Cerebellar cortex (tissue), 1 donor: ENCODE measurements at regions not wholly inside any gene's neighbourhood (a gene's known extent, or its start where the extent isn't known, plus 50 kb on each side); places are given as distances from the start of the nearest gene placed in this dataset.
"Not testable (repeated sequence)": the region's sequence is repeated elsewhere in the genome, so short reads cannot be mapped to it uniquely, and the experiment has no call there.

ENCODE experiments used
- DNase-seq: peaks from one replicate; pipeline ENCODE4 v3.0.0-alpha.2; 2015; ENCODE audit warnings: low spot score

DNA sequence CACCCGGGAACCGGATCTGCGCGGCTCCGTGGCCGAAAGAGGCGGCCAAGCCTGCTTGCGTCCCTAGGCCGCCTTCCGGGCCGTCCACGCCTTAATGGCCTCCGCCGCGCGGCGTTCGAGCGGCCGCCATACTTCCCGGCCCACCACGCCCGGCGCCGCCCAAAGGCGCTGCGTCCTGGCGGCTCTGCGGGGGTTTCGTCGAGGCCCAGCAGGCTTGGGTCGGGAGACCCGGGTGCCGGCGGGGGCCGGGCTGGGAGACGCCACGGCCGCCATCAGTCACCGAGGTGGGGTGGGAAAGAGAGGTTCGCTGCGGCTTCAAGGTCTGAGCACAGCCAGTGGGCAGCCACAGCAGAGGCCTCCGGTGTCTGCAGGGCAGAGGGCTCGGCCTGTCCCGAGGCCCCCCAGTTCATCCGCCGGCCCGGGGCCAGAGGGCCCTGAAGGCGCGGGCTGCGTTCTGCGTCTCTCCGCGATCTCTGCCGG lies 545.8 kb upstream of the CDH10 start:
- no peak for DNase-seq

DNA sequence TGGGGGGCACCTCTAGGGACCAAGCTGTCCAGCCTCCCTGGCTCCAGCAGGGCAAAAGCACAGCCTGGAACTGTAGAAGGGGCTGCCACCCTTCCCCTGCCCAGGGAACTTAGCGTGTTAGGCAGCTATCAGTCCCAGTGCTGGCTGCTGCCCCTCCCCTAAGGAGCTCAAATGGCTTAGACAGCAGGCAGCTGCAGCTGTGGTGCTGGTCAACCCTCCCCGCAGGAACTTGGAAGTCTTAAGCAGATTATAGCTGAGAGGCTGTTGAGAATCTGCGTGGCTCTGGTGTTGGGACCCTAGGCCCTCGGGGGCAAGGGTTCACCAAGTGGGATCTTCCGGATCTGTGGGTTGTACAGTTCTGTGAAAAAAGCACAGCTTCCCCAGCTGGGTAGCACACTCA lies 536.5 kb upstream of the CDH10 start:
- DNase-seq = no peak

DNA sequence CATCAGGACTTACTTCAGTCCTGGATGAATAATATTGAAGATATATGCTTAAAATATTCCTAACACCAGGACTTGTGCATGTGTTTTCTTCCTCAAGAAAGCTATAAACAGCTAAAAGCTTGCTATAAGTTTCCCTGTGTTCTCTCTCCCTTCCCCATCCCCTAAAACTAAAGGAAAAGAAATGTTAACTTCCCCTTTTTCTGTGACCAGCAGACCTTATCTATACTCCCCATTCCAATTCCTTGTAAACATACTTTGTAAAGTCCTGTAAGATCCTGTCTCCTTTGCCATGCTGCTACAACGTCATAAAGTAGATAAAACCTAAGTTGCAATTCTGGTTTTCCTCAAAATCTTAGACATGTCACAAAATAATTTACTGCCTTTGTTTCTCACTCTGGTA lies 517.8 kb upstream of the CDH10 start:
- DNase-seq = not testable (repeated sequence)

DNA sequence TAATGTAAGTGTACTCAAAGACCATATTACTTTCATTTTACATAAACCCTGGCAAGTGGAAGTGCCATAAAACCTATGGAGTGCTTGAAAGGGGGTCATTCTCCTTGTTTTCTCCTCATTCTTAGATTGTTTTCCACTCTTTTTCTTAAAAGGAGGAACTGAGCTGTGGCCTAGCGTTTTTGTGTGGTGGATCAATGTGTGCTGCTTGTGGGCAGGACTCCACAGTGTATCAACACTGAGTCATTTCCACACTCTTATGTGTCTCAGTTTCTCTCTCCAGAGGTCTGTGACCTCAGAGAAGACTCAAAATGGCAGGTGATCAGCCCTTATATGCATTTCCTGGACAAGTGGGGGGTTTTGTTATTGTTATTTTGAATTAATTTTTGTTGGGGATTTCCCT lies 516.1 kb upstream of the CDH10 start:
- no peak for DNase-seq

DNA sequence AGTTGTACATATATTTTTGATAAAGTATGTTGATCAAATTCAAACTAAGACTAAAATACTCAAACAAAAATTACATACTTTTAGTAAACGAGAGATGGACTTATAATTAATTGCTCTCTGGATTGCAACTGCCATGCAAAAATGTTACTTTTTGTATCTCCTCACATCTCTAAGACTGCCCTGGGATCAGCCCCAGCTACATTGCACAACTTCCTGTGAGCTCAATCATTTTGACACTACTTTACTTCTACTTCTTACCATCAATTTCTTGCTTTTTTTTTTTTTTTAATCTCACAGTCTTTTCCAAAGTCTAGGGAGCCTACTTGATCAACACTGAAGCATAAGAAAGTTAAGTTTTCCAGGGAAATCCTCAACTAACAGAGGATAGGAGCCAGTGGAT lies 506.0 kb upstream of the CDH10 start:
- no peak for DNase-seq

DNA sequence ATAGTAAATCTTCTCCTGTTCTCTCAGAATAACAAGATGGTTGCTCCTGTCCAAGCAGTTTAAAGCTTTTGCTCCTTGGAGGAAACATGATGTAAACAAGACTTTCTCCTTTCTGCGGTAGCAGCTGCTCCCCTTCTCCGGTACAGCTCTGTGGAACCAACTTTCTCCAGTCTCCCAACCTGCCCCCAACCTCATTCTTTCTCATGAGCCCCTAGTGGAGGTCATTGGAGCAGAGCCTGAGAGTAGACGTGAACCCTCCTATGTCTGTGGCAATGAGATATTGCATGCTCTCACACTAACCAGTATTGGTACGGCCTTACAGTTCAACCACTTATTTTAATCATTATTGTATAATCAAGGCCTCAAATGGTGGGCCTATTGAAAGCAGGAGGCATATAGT lies 483.8 kb upstream of the CDH10 start:
- no peak for DNase-seq

DNA sequence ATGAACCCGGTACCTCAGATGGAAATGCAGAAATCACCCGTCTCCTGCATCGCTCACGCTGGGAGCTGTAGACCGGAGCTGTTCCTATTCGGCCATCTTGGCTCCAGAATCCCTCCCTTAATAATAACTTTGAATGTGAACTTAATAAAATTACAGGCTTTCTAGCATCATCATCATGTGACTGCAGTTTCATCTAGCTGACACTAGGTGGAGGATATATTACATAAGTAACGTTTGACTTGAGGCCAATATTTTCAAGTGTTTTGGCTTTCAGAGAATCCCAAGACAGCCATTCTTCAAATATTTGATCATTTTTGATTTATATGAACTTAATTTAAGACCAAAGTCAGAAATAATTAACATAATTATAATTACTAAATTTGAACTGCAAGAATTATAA lies 474.9 kb upstream of the CDH10 start:
- DNase-seq = no peak

DNA sequence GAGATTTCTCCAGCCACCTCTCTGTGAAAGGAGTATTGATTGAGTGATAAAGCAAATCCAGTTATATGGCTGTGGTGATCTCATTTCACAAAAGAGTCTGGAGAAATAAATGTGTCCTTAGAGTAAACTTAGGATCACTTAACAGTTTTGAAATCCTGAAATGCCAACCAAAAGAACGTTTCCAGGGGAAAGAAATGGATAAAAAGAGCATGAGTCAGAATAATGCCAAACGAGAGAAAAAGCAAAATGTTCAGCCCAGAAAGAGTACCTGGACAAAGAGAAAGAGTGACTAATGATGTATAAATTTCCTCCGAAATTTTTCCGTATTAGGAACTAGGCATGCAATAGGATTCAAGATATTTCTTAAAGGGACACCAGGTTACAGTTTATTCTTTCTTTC lies 463.1 kb upstream of the CDH10 start:
- DNase-seq = no peak

DNA sequence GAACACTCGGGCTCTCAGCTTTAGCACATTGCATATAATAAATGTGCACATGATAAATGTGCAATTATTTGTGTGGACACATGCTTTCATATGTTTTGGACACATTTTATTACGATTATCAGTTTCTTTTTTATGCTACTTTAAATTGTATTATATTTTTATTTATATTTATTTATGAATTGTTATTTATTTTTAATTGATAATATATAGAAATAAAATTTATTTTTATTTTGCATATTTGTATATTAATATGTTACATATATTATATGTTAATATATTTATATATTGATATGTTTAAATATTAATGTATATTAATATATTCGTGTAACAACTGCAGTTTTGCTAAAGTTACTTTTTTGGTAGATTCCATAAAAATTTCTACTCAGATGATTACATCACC lies 454.8 kb upstream of the CDH10 start:
- no peak for DNase-seq

DNA sequence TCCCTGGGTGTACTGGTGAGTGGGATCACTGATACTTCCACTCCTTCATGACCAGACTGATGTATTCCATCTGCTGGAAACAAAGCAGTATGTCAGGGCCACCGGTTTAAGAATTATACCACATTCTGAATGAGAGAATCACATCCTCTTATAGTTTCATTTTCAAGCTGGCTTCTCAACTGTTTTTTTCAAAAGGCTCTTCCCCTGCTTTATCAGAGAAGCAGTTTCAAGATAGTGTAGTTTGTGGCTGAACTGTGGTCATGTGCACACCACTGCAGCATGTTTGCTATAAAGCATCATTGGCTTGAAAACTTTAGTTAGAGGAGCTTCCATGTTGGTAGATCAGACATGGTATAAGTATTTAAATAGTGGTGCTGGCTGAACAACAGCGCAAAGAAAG lies 450.5 kb upstream of the CDH10 start:
- no peak for DNase-seq

DNA sequence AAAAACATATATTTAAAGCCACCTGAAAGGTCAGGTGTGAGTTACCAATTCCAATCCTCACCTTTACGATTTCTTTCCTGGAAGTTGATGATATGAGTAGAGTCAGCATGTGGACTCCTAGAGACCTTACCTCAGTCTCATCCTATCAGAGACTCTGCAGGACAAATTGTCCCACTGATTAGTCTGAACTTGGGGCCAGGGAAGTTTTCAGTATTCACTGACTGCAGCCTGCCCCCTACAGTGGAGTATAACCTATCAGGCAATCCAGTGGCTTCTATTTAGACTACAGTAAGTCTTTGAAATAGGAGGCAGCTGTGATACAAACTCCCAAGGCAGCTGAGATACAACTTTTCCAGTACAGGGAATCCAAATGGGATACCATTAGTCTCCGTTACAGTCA lies 449.4 kb upstream of the CDH10 start:
- DNase-seq = no peak

DNA sequence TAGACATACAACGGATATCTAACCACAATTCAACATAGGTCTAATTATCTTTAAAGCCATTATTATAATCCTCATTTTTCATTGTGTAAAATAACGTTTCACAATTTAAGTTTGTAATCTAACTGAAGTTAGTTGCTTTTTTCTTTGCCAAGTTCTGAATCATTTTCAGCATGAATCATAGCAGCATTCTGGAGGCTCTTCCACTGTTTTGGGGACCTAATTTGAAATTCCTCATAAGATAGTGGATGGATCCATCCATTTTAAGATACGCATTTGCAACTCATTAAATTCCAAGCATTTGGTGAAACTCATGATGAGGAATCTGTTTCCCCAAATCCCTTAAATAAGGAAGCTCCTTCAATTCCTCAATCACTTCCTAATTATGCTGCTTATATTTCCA lies 447.1 kb upstream of the CDH10 start:
- no peak for DNase-seq

DNA sequence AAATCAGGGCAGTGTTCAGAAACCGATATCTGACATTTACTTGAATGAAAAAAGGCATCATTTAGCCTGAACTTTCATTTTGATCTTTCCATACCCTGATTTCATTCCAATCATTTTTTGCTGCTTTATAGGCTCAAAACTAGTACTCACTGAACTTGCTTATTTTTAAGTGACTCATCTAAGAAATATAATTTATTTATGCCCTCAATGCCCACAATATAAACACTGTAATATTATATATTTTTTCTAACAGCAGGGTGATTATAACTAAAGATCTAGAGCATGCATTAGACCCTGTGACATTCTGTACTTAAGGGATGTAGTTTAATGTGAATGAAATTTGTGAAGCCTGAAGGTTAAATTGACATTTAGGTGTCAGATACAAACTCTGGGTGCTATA lies 446.1 kb upstream of the CDH10 start:
- DNase-seq = no peak

DNA sequence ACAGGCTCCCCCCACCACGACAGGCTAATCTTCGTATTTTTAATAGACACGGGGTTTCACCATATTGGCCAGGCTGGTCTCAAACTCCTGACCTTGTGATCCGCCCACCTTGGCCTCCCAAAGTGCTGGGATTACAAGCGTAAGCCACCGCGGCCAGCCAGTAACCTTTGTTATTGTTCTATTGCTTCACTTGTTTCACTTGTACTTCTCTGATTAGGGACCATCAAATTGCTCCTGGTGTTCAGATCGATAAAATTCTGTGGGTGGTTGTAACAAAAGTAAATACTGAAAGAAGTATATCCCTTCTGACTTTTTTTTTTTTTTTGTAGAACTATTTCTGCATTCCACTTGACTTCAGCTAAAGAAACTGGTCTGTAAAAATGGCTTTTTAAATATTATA lies 445.5 kb upstream of the CDH10 start:
- DNase-seq = no peak

DNA sequence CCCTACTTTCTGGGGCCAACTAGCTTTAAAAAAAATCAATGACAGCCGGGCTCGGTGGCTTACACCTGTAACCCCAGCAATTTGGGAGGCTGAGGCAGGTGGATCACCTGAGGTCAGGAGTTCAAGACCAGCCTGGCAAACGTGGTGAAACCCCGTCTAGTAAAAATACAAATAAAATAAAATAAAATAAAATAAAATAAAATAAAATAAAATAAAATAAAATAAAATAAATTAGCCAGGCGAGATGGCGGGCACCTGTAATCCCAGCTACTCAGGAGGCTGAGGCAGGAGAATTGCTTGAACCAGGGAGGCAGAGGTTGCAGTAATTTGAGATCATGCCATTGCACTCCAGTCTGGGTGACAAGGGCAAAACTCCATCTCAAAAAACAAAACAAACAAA lies 443.9 kb upstream of the CDH10 start:
- DNase-seq = not testable (repeated sequence)

DNA sequence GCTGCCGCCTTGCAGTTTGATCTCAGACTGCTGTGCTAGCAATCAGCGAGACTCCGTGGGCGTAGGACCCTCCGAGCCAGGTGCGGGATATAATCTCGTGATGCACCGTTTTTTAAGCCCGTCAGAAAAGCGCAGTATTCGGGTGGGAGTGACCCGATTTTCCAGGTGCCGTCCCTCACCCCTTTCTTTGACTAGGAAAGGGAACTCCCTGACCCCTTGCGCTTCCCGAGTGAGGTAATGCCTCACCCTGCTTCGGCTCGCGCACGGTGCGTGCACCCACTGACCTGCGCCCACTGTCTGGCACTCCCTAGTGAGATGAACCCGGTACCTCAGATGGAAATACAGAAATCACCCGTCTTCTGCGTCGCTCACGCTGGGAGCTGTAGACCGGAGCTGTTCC lies 438.5 kb upstream of the CDH10 start:
- not testable (repeated sequence) for DNase-seq

DNA sequence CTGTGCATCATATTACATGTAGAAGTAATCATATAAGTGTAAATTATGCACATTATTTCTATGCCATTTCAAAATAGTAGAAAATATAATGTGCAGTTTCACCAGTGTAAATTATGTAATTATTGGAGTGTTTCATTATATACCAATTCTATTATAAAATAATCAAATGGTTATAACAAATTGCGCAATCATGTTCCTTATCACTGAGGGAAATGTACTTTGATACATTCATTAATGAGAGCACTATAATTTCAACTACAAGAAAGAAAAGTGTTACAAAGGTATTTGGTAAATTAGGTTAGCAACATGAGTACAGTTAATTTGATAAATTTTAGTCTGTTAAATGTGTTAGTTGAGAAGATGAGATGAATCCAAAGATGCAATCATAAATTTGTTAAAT lies 421.5 kb upstream of the CDH10 start:
- DNase-seq = no peak

DNA sequence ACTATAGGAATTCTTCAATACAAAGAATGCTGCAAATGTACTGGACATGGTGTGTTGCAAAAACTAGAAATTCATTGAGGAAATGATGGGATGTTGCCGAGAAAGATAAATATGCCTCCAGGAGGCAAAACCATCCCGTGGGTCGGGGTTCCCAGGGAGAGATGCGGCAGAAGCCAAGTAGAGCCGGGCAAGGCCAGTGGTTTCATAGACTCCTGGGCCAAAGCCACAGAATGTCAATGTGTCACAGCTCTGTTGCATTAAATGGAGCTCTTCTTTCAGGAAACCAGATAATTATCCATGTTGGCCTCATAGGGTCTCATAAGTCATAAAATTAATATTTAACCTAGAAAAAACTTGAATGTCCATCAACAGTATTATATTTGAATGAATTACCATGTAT lies 419.5 kb upstream of the CDH10 start:
- DNase-seq = no peak

DNA sequence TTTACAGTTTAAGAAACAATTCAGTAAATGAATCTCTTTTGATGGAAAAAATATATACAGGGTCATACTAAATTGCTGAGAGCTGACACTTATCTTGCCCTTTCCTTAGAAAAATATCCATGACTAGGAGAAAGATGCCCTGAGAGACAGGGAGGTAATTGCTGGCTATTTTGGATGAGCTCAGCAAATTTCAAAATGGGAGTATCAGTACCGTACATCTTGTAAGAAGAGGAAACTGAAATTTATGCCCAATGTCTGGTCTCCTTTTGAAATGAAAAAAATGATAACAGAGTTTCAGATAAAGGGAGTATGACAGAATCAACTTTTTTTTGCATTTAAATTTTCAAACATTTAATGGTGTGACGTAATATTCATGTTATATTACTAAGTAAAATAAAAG lies 415.8 kb upstream of the CDH10 start:
- DNase-seq = no peak

DNA sequence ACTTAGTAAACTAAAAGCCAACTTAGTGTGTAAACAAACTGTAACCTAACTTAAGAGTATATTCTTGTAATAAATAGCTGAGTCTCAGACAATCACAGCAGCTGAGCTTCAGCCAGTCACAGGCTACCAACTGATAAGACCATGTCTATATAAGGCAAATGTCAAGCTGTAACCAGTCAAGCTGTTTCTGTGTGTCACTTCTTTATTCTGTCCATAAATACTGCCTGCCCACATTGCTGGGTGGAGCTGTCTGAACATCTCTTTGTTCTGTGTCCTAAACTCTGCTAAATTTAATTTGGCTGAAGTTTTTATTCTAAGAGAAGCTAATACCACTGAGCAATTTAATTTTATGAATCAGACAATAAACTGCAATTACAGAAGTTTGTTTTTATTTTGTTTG lies 412.1 kb upstream of the CDH10 start:
- no peak for DNase-seq

DNA sequence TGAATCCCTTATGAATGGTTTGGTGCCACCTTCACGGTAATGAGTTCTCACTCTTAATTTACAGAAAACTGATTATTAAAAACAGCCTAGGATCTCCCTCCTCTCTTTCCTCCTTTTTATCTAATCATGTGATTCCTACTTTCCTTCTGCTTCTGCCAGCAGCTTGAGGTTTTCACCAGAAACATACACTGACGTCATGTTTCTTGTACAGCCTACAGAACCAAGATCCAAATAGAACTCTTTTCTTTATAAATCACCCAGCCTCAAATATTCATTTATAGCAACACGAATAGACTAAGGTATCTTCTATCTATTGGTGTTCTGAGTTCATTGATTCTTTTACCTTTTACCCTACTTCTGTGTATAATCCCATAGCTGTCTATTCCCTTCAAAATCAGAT lies 388.9 kb upstream of the CDH10 start:
- no peak for DNase-seq

DNA sequence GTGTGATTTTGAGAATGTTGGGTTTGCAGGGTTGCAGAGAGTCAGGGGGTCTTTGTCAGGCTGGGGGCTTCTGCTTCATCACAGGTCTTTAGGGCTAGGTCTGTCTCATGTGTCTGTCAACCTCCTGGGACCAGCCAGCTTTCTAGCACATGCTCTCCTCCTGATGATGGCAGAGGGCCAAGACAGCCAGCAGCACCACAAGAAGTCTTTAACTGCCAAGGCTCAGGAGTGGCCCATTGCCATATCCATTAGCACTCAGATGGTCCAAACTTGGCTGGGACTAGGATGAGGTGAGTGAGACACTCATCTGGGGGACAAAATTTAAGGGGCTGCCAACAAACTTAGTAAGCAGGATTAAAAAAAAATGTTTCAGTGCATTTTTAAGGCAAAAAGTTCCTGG lies 384.2 kb upstream of the CDH10 start:
- peak; percentile 95 for DNase-seq

DNA sequence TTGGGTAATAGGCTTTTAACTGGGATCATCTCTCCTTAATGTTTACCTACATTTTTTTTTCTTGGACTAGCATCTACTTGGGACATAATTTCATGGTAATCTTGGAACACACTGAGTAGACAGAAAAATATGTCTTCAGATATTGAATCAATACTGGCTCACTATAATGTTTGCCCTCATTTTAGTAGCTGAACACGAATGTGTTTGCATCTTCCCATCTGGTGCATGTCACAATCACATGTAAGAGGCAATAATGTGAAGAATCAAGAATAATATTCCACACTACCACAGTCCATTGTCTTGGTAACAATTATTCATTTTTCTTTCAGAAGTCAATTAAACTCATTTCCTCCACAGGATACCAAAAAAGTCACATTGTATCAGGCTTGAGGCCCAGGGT lies 382.7 kb upstream of the CDH10 start:
- no peak for DNase-seq

DNA sequence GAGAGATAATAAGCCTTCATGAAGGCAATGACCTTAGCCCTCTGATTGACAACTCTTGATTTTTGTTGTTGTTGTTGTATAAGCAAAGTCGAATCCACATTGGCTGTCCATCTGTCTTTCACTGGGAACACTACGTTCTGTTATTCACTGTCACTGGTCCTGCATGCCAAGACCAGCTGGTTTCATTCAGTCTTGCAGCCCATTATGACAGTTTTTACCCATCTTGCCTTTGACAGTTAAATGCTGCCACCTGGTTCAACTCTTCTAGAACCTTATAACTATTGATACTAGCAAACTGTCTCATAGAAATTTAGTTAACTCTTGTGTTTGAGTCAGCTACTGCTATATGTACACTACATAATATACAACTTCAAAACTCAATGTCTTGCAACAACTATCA lies 382.3 kb upstream of the CDH10 start:
- DNase-seq = peak; percentile 62

DNA sequence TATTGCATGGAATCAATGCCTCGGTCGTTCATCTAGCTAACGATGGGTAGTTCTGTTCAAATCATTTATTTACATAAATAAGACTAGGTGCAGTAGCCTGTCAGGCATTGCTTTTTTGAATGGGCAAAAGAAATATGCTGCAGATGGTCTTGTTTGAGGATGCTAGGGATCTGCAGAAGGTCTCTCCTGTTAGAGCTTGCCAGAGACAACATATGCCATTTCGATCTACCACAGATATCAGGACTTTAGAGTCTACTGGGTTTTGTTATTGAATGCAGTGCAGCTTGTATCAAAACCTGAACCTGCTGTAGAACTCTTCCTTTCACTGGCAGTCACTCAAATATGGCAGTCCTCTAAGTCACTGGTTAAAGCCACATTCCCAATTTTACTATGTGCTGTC lies 381.1 kb upstream of the CDH10 start:
- DNase-seq = peak; percentile 93
